SH-SY5Y (cell line): ENCODE measurements at regions not wholly inside any gene's neighbourhood (a gene's known extent, or its start where the extent isn't known, plus 50 kb on each side); places are given as distances from the start of the nearest gene placed in this dataset.

Experiments
- GATA2 ChIP-seq: IDR thresholded peaks from 2 replicates; pipeline ENCODE4 v1.6.1; 2011; ENCODE audit warnings: mild to moderate bottlenecking, low read depth, low read length
- GATA3 ChIP-seq: IDR thresholded peaks from 2 replicates; pipeline ENCODE4 v1.6.1; 2011; ENCODE audit warnings: low read depth, mild to moderate bottlenecking, low read length, moderate library complexity

- no peak for TF ChIP-seq GATA3
- TF ChIP-seq GATA2: no peak
These were observed 119.5 kb downstream of the KDR start for GRCh38 chr4:55005910-55006309.
